ENCODE measurements at regions not wholly inside any gene's neighbourhood (a gene's known extent, or its start where the extent isn't known, plus 50 kb on each side); places are given as distances from the start of the nearest gene placed in this dataset.

DNA sequence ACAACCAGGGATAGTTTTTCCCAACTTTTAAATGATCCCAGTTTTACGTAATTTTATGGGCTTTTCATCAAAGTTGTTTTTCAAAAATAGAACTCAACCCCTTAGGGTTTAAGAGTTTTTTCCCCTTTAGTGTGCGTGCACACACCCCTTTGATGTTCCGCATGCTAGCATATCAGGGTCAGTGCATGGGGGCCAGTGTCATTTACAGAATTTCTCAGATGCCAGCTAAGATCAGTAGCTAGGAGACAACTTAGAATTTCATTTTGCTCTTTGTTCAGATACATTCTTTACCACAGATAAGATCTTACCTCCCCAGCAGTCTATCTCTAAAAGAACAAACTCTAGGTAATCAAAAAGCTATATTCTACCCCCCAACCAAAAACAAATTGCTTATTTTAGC is 238.5 kb upstream of the SASH1 start:
- Histone ChIP-seq H3K27ac (ENCODE audit: low read depth, low read length) (peak overlapping the region; percentile 77), H3K36me3 (ENCODE audit: control insufficient read depth, insufficient read depth, low read length) (no peaks in the 10 kb centered on the region), H3K27me3 (ENCODE audit: control insufficient read depth, insufficient read depth, low read length, poor library complexity, severe bottlenecking) (no peaks in the 10 kb centered on the region), H3K4me3 (ENCODE audit: low read length) (no peak overlapping the region), H3K9me3 (ENCODE audit: control insufficient read depth, low read length) (no peaks in the 10 kb centered on the region), H3K9ac (ENCODE audit: extremely low read depth, low read length, poor library complexity, severe bottlenecking) (no peak overlapping the region), H3K4me1 (ENCODE audit: control insufficient read depth, insufficient read depth, low read length) (no peaks in the 10 kb centered on the region)
- TF ChIP-seq CTCF (conservative IDR thresholded peaks at IDR 0.05): no peak
- Mint-ChIP-seq H3K27me3 (ENCODE audit: insufficient read depth) (no peaks in the 10 kb centered on the region), H3K36me3 (ENCODE audit: low read depth) (no peaks in the 10 kb centered on the region), H3K4me1 (peaks cover 4% of the 10 kb centered on the region), H3K4me3 (no peak overlapping the region), H3K9me3 (no peaks in the 10 kb centered on the region), H3K27ac (no peak overlapping the region)
- DNase-seq: no peak
- 69 to 91% methylated on average over 2 to 3 of the region's 3 CpGs for WGBS, 2 experiments (ENCODE audit: insufficient coverage in 1 of 2, insufficient read length in 1 of 2)

GRCh38 chr6:148105695-148106094 is 236.9 kb upstream of the SASH1 start:
- whole genome bisulfite sequencing, 2 experiments (ENCODE audit: insufficient coverage in 1 of 2, insufficient read length in 1 of 2): 86 to 100% methylated on average over 1 of the region's 1 CpG
- no peaks in the 10 kb centered on the region for H3K27me3 Mint-ChIP-seq (ENCODE audit: insufficient read depth)
- Histone ChIP-seq H3K27me3 (ENCODE audit: control insufficient read depth, insufficient read depth, low read length, poor library complexity, severe bottlenecking) (no peaks in the 10 kb centered on the region), H3K9me3 (ENCODE audit: control insufficient read depth, low read length) (no peaks in the 10 kb centered on the region), H3K9ac (ENCODE audit: extremely low read depth, low read length, poor library complexity, severe bottlenecking) (no peak overlapping the region), H3K36me3 (ENCODE audit: control insufficient read depth, insufficient read depth, low read length) (no peaks in the 10 kb centered on the region), H3K4me3 (ENCODE audit: low read length) (no peak overlapping the region), H3K4me1 (ENCODE audit: control insufficient read depth, insufficient read depth, low read length) (no peaks in the 10 kb centered on the region), H3K27ac (ENCODE audit: low read depth, low read length) (no peak overlapping the region)
- H3K27ac Mint-ChIP-seq: no peak overlapping the region
- DNase-seq: no peak
- H3K36me3 Mint-ChIP-seq (ENCODE audit: low read depth): no peaks in the 10 kb centered on the region
- no peak overlapping the region for H3K4me3 Mint-ChIP-seq
- TF ChIP-seq CTCF (conservative IDR thresholded peaks at IDR 0.05): peak; percentile 48
- H3K9me3 Mint-ChIP-seq: no peaks in the 10 kb centered on the region
- H3K4me1 Mint-ChIP-seq: peaks cover 4% of the 10 kb centered on the region

GRCh38 chr6:148107911-148108310 is 234.7 kb upstream of the SASH1 start:
- no peaks in the 10 kb centered on the region for H3K36me3 ChIP-seq (ENCODE audit: control insufficient read depth, insufficient read depth, low read length)
- no peaks in the 10 kb centered on the region for H3K27me3 Mint-ChIP-seq (ENCODE audit: insufficient read depth)
- H3K9me3 ChIP-seq (ENCODE audit: control insufficient read depth, low read length): no peaks in the 10 kb centered on the region
- no peaks in the 10 kb centered on the region for H3K4me1 ChIP-seq (ENCODE audit: control insufficient read depth, insufficient read depth, low read length)
- WGBS, 2 experiments (ENCODE audit: insufficient coverage in 1 of 2, insufficient read length in 1 of 2): 97 to 100% methylated on average over 1 to 3 of the region's 3 CpGs
- no peak overlapping the region for H3K27ac Mint-ChIP-seq
- no peaks in the 10 kb centered on the region for H3K27me3 ChIP-seq (ENCODE audit: control insufficient read depth, insufficient read depth, low read length, poor library complexity, severe bottlenecking)
- no peaks in the 10 kb centered on the region for H3K9me3 Mint-ChIP-seq
- H3K4me1 Mint-ChIP-seq: peaks cover 4% of the 10 kb centered on the region
- H3K9ac ChIP-seq (ENCODE audit: extremely low read depth, low read length, poor library complexity, severe bottlenecking): no peak overlapping the region
- H3K27ac ChIP-seq (ENCODE audit: low read depth, low read length): no peak overlapping the region
- no peak for DNase-seq
- no peaks in the 10 kb centered on the region for H3K36me3 Mint-ChIP-seq (ENCODE audit: low read depth)
- no peak for TF ChIP-seq CTCF (conservative IDR thresholded peaks at IDR 0.05)
- H3K4me3 Mint-ChIP-seq: no peak overlapping the region
- no peak overlapping the region for H3K4me3 ChIP-seq (ENCODE audit: low read length)

Data from endodermal cell (in vitro differentiated cells).